H1 (cell line): ENCODE measurements at regions not wholly inside any gene's neighbourhood (a gene's known extent, or its start where the extent isn't known, plus 50 kb on each side); places are given as distances from the start of the nearest gene placed in this dataset.

Source experiments
- CTCF ChIA-PET: fragments of 300-600 bp; sonication (Branson Sonifier 250); formaldehyde crosslinking; loops from one replicate; lab custom pipeline; 2021; ENCODE audit not compliant: partially characterized antibody; lab: Charles Lee
- POLR2A ChIA-PET: fragments of 300-600 bp; sonication (Branson Sonifier 250); formaldehyde crosslinking; loops from one replicate; lab custom pipeline; 2021; ENCODE audit warnings: inconsistent platforms; ENCODE audit not compliant: partially characterized antibody; lab: Charles Lee
- DNase-seq, 2 experiments: peaks; one replicate each; pipeline versions ENCODE4 v3.0.0 to v3.0.0-alpha.2; 2010 to 2022; ENCODE audit warnings: low spot score in 2 of 2, low read depth in 1 of 2, mixed read lengths in 1 of 2
- FAIRE-seq: peaks from 2 replicates; lab custom pipeline; 2011; peaks lifted over from hg19 to GRCh38; lab: Jason Lieb, UNC
- H2AFZ ChIP-seq: 2 replicates; pipeline ENCODE4 v1.8.1; 2012; ENCODE audit warnings: low read length, inconsistent platforms
- H2AK5ac ChIP-seq: 2 replicates; pipeline ENCODE4 v1.6.1; 2013; ENCODE audit warnings: low read depth, low read length
- H2BK120ac ChIP-seq: replicated peaks from 2 replicates; pipeline ENCODE3; 2013; ENCODE audit warnings: low read depth, low read length, inconsistent platforms
- H2BK12ac ChIP-seq: 2 replicates; pipeline ENCODE4 v1.6.1; 2013; ENCODE audit warnings: low read depth, low read length
- H2BK15ac ChIP-seq: 2 replicates; pipeline ENCODE4 v1.6.1; 2013; ENCODE audit warnings: low read length
- H2BK20ac ChIP-seq: 2 replicates; pipeline ENCODE4 v1.6.1; 2013; ENCODE audit warnings: low read length
- H2BK5ac ChIP-seq: 2 replicates; pipeline ENCODE4 v1.6.1; 2013; ENCODE audit warnings: low read depth, low read length
- H3K14ac ChIP-seq: 2 replicates; pipeline ENCODE4 v1.6.1; 2013; ENCODE audit warnings: inconsistent platforms; ENCODE audit not compliant: insufficient read length
- H3K18ac ChIP-seq: 2 replicates; pipeline ENCODE4 v1.6.1; 2013; ENCODE audit warnings: low read length; ENCODE audit errors: extremely low read depth
- H3K23ac ChIP-seq: 2 replicates; pipeline ENCODE4 v1.6.1; 2013; ENCODE audit warnings: inconsistent platforms; ENCODE audit not compliant: insufficient read length
- H3K23me2 ChIP-seq: 2 replicates; pipeline ENCODE4 v1.6.1; 2013; ENCODE audit warnings: low read depth, low read length
- H3K27ac ChIP-seq: 2 replicates; pipeline ENCODE4 v1.6.1; 2011; ENCODE audit warnings: low read depth, low read length, inconsistent platforms
- H3K27me3 ChIP-seq, 4 experiments: replicated peaks in 1 of 4; 1 replicate in 1 of 4; 2 replicates in 3 of 4; pipeline versions ENCODE4 v1.6.1 to v1.8.1; 2011 to 2013; ENCODE audit warnings: low read length in 3 of 4, mild to moderate bottlenecking in 3 of 4, inconsistent platforms in 2 of 4, mixed read lengths in 2 of 4, moderate library complexity in 1 of 4; ENCODE audit not compliant: control insufficient read depth in 3 of 4, insufficient read depth in 3 of 4; ENCODE audit errors: extremely low read depth in 1 of 4
- H3K36me3 ChIP-seq, 4 experiments: 2 replicates each; pipeline versions ENCODE4 v1.6.1 to v1.8.1; 2011 to 2013; ENCODE audit warnings: mild to moderate bottlenecking in 4 of 4, low read length in 3 of 4, moderate library complexity in 2 of 4, control low read depth in 1 of 4, inconsistent platforms in 1 of 4; ENCODE audit not compliant: insufficient read depth in 4 of 4, control insufficient read depth in 2 of 4
- H3K4ac ChIP-seq: replicated peaks from 2 replicates; pipeline ENCODE3; 2013; ENCODE audit warnings: low read length, low read depth, mixed read lengths, inconsistent platforms; ENCODE audit not compliant: insufficient read length
- H3K4me1 ChIP-seq, 4 experiments: replicated peaks in 1 of 4; 1 replicate in 1 of 4; 2 replicates in 3 of 4; pipeline versions ENCODE4 v1.6.1 to v1.8.1; 2011 to 2013; ENCODE audit warnings: low read length in 3 of 4, inconsistent platforms in 2 of 4, mixed read lengths in 1 of 4; ENCODE audit not compliant: insufficient read depth in 4 of 4, control insufficient read depth in 3 of 4
- H3K4me2 ChIP-seq, 2 experiments: 2 replicates each; pipeline versions ENCODE4 v1.6.1 to v1.8.1; 2011 to 2013; ENCODE audit warnings: low read depth in 2 of 2, low read length in 2 of 2, control low read depth in 1 of 2, inconsistent platforms in 1 of 2, mild to moderate bottlenecking in 1 of 2; ENCODE audit not compliant: insufficient read depth in 1 of 2
- H3K4me3 ChIP-seq, 4 experiments: fragments of 200-600, 300-600 bp in 1 of 4; sonication (generic), shearing (Covaris generic), sonication (Bioruptor Twin) in 1 of 4; 2 replicates each; pipeline versions ENCODE4 v1.5.1 to v1.8.1; 2011 to 2016; ENCODE audit warnings: low read length in 4 of 4, low read depth in 3 of 4, control low read depth in 2 of 4, inconsistent platforms in 2 of 4, mild to moderate bottlenecking in 2 of 4, mixed read lengths in 1 of 4, moderate library complexity in 1 of 4; ENCODE audit not compliant: insufficient read depth in 2 of 4; ENCODE audit errors: extremely low read depth in 1 of 4
- H3K56ac ChIP-seq: replicated peaks from 2 replicates; pipeline ENCODE3; 2013; ENCODE audit warnings: low read depth, mild to moderate bottlenecking, mixed read lengths, low read length, inconsistent platforms; ENCODE audit not compliant: insufficient read length
- H3K79me1 ChIP-seq: 2 replicates; pipeline ENCODE4 v1.6.1; 2013; ENCODE audit warnings: low read depth, low read length, control low read depth
- H3K79me2 ChIP-seq, 2 experiments: 2 replicates each; pipeline versions ENCODE4 v1.6.1 to v1.8.1; 2012 to 2013; ENCODE audit warnings: low read length in 2 of 2, mild to moderate bottlenecking in 2 of 2, inconsistent platforms in 1 of 2; ENCODE audit not compliant: insufficient read depth in 2 of 2, control insufficient read depth in 1 of 2
- H3K9ac ChIP-seq, 4 experiments: replicated peaks in 1 of 4; 1 replicate in 1 of 4; 2 replicates in 3 of 4; pipeline versions ENCODE4 v1.6.1 to v1.8.1; 2011 to 2013; ENCODE audit warnings: low read depth in 3 of 4, low read length in 3 of 4, control low read depth in 2 of 4, mild to moderate bottlenecking in 2 of 4, moderate library complexity in 2 of 4, inconsistent platforms in 1 of 4; ENCODE audit errors: extremely low read depth in 1 of 4
- H3K9me3 ChIP-seq, 2 experiments: 2 replicates each; pipeline versions ENCODE4 v1.6.1 to v1.8.1; 2012 to 2013; ENCODE audit warnings: mild to moderate bottlenecking in 2 of 2, moderate library complexity in 2 of 2, control low read depth in 1 of 2, inconsistent platforms in 1 of 2, low read depth in 1 of 2, low read length in 1 of 2, mixed read lengths in 1 of 2; ENCODE audit not compliant: insufficient read depth in 2 of 2
- H4K20me1 ChIP-seq, 2 experiments: replicated peaks in 1 of 2; 2 replicates each; pipeline versions ENCODE3 to v1.8.1; 2011 to 2013; ENCODE audit warnings: inconsistent platforms in 2 of 2, low read length in 2 of 2, mild to moderate bottlenecking in 1 of 2; ENCODE audit not compliant: insufficient read depth in 2 of 2, control insufficient read depth in 1 of 2
- H4K5ac ChIP-seq: 2 replicates; pipeline ENCODE4 v1.6.1; 2013; ENCODE audit warnings: low read length, low read depth, mixed read lengths, inconsistent platforms; ENCODE audit not compliant: insufficient read length
- H4K8ac ChIP-seq: 2 replicates; pipeline ENCODE4 v1.8.0; 2013; ENCODE audit warnings: mild to moderate bottlenecking, moderate library complexity, low read length, inconsistent platforms; ENCODE audit not compliant: insufficient read depth; ENCODE audit errors: extremely low read depth
- H4K91ac ChIP-seq: replicated peaks from 2 replicates; pipeline ENCODE3; 2013; ENCODE audit warnings: low read length, mixed read lengths, inconsistent platforms; ENCODE audit not compliant: insufficient read length
- ASH2L ChIP-seq: fragments of 200-600, 300-600 bp; sonication (generic); IDR thresholded peaks from one replicate; pipeline ENCODE4 v1.7.1; 2017; ENCODE audit warnings: low read length
- BRCA1 ChIP-seq: IDR thresholded peaks from 2 replicates; pipeline ENCODE4 v1.6.1; 2012; ENCODE audit warnings: low read depth, low read length, improper control_type of control experiment
- CBX5 ChIP-seq: fragments of 300-800, 300-1000 bp; sonication (generic); IDR thresholded peaks from 2 replicates; pipeline ENCODE4 v1.7.1; 2016; ENCODE audit warnings: antibody characterized with exemption, low read length, low read depth
- CEBPB ChIP-seq: IDR thresholded peaks from 2 replicates; pipeline ENCODE4 v1.6.1; 2012; ENCODE audit warnings: low read depth, low read length
- CHD2 ChIP-seq: IDR thresholded peaks from 2 replicates; pipeline ENCODE4 v1.6.1; 2012; ENCODE audit warnings: low read length, improper control_type of control experiment
- MAX ChIP-seq: IDR thresholded peaks from 2 replicates; pipeline ENCODE4 v1.6.1; 2012; ENCODE audit warnings: inconsistent platforms
- NRF1 ChIP-seq: IDR thresholded peaks from 2 replicates; pipeline ENCODE4 v1.6.1; 2011; ENCODE audit warnings: mild to moderate bottlenecking, low read depth, low read length, improper control_type of control experiment
- RNF2 ChIP-seq: fragments of 200-900, 300-1000 bp; sonication (generic); IDR thresholded peaks from 2 replicates; pipeline ENCODE4 v1.7.1; 2016; ENCODE audit warnings: borderline replicate concordance, low read depth, mild to moderate bottlenecking, antibody characterized with exemption, low read length; ENCODE audit not compliant: poor library complexity, severe bottlenecking; ENCODE audit errors: missing control alignments
- TAF7 ChIP-seq: optimal IDR thresholded peaks from 2 replicates; pipeline ENCODE3; 2011; ENCODE audit warnings: low read depth, mild to moderate bottlenecking, inconsistent platforms, low read length, moderate library complexity, borderline replicate concordance
- WGBS, 2 experiments: shearing (Covaris generic) in 1 of 2; methylation state at CpG; one replicate each; pipeline versions ENCODE4 v1.1.6 to v1.1.7; 2013 to 2015; ENCODE audit warnings: low lambda C conversion rate in 2 of 2, mixed read lengths in 2 of 2, inconsistent platforms in 1 of 2, low coverage in 1 of 2, missing lambda C conversion rate in 1 of 2; ENCODE audit not compliant: insufficient replicate concordance in 2 of 2, insufficient coverage in 1 of 2, insufficient read length in 1 of 2; ENCODE audit errors: extremely low coverage in 1 of 2, missing lambda C conversion rate in 1 of 2; 5-methylcytosine and 5-hydroxymethylcytosine counted together

GRCh38 chr14:35938770-35939169 is 112.6 kb downstream of the BRMS1L start:
- no peak overlapping the region for H2BK20ac ChIP-seq
- H3K4ac ChIP-seq, result no peak overlapping the region
- no peaks in the 10 kb centered on the region for H3K79me1 ChIP-seq
- H3K27ac ChIP-seq, result no peak overlapping the region
- ChIA-PET POLR2A (no interaction called here), CTCF (interaction anchor here (1.0 kb wide), 1 partner anchor 615 kb away, joined by 3 read pairs; no protein-coding TSS in a partner anchor)
- H2BK12ac ChIP-seq, result no peak overlapping the region
- WGBS, 2 experiments, result 66% methylated on average over 2 of the region's 2 CpGs; no CpG with 5 or more reads in 1 of the 2 experiments
- no peaks in the 10 kb centered on the region for H3K79me2 ChIP-seq
- no peak overlapping the region for H2BK120ac ChIP-seq
- H3K4me1 ChIP-seq, result no peaks in the 10 kb centered on the region
- no peak overlapping the region for H3K4me2 ChIP-seq
- no peak overlapping the region for H2BK5ac ChIP-seq
- H2AFZ ChIP-seq, result no peak overlapping the region
- DNase-seq (no peak), FAIRE-seq (no peak)
- H3K23ac ChIP-seq, result no peak overlapping the region
- H3K9ac ChIP-seq, result no peak overlapping the region
- H4K91ac ChIP-seq, result no peak overlapping the region
- no peak overlapping the region for H2AK5ac ChIP-seq
- H2BK15ac ChIP-seq, result no peak overlapping the region
- no peak overlapping the region for H4K5ac ChIP-seq
- H4K20me1 ChIP-seq, result no peaks in the 10 kb centered on the region
- H3K36me3 ChIP-seq, result no peaks in the 10 kb centered on the region
- H3K9me3 ChIP-seq, result no peaks in the 10 kb centered on the region
- H3K14ac ChIP-seq, result no peak overlapping the region
- TF ChIP-seq BRCA1 (no peak), CBX5 (no peak), CEBPB (no peak), MAX (no peak), RNF2 (no peak), TAF7 (no peak), CHD2 (no peak), ASH2L (no peak), NRF1 (no peak)
- no peak overlapping the region for H4K8ac ChIP-seq
- no peak overlapping the region for H3K4me3 ChIP-seq
- H3K23me2 ChIP-seq, result no peaks in the 10 kb centered on the region; the same call in 1 of the 2 replicates
- H3K56ac ChIP-seq, result no peak overlapping the region
- peaks cover 0 to 12% (median 3%) of the 10 kb centered on the region in 4 experiments; a peak in 3 of 7 replicates for H3K27me3 ChIP-seq
- H3K18ac ChIP-seq, result no peak overlapping the region
